Activated CD8-positive, alpha-beta memory T cell treated with anti-CD3 and anti-CD28 coated beads, Interleukin-2, amount 10 ng/mL, durations not matched to agents 7 days and 5 days (primary cell): ENCODE measurements at regions not wholly inside any gene's neighbourhood (a gene's known extent, or its start where the extent isn't known, plus 50 kb on each side); places are given as distances from the start of the nearest gene placed in this dataset.

Source experiments
- ATAC-seq: fragments of 150-1000 bp; cut with Tn5 transposase; one replicate; pipeline ENCODE4 v1.10.0; 2021; ENCODE audit warnings: moderate library complexity
- CTCF ChIA-PET: fragments of 350-600 bp; sonication (Branson Sonifier 250); formaldehyde crosslinking; loops from one replicate; lab custom pipeline; 2021; ENCODE audit warnings: antibody characterized with exemption; lab: Charles Lee
- DNase-seq: peaks from one replicate; pipeline ENCODE4 v3.0.0-alpha.2; 2020
- H3K27ac Mint-ChIP-seq: one replicate; pipeline ENCODE4 v1.8.0; 2021; ENCODE audit warnings: mild to moderate bottlenecking, mixed read lengths
- H3K27me3 Mint-ChIP-seq: one replicate; pipeline ENCODE4 v1.8.0; 2021; ENCODE audit warnings: mixed read lengths
- H3K36me3 Mint-ChIP-seq: one replicate; pipeline ENCODE4 v1.8.0; 2021; ENCODE audit warnings: mild to moderate bottlenecking, mixed read lengths
- H3K4me1 Mint-ChIP-seq: one replicate; pipeline ENCODE4 v1.8.0; 2021; ENCODE audit warnings: mixed read lengths
- H3K4me3 Mint-ChIP-seq: one replicate; pipeline ENCODE4 v1.8.0; 2021; ENCODE audit warnings: mild to moderate bottlenecking, moderate library complexity, mixed read lengths
- H3K9me3 Mint-ChIP-seq: one replicate; pipeline ENCODE4 v1.8.0; 2022; ENCODE audit warnings: low read depth, mixed read lengths

GRCh38 chr12:107571492-107571891, 114.1 kb upstream of the PWP1 start:
- ATAC-seq (no peak), DNase-seq (no peak)
- H3K27ac Mint-ChIP-seq = no peak overlapping the region
- no peaks in the 10 kb centered on the region for H3K9me3 Mint-ChIP-seq
- H3K36me3 Mint-ChIP-seq = no peaks in the 10 kb centered on the region
- H3K27me3 Mint-ChIP-seq = no peaks in the 10 kb centered on the region
- no peak overlapping the region for H3K4me3 Mint-ChIP-seq
- H3K4me1 Mint-ChIP-seq = no peaks in the 10 kb centered on the region
- CTCF ChIA-PET = interaction anchor here (0.5 kb wide), 1 partner anchor 66 kb away, joined by 3 read pairs; no protein-coding TSS in a partner anchor

GRCh38 chr12:107574691-107575090, 110.9 kb upstream of the PWP1 start:
- CTCF ChIA-PET = no interaction called here
- no peaks in the 10 kb centered on the region for H3K9me3 Mint-ChIP-seq

GRCh38 chr12:107580750-107581618, 104.6 kb upstream of the PWP1 start:
- CTCF ChIA-PET = no interaction called here
- H3K27ac Mint-ChIP-seq = no peak overlapping the region
- no peaks in the 10 kb centered on the region for H3K9me3 Mint-ChIP-seq
- H3K27me3 Mint-ChIP-seq = no peaks in the 10 kb centered on the region
- ATAC-seq (no peak), DNase-seq (no peak)
- H3K36me3 Mint-ChIP-seq = peaks cover 1% of the 10 kb centered on the region
- no peaks in the 10 kb centered on the region for H3K4me1 Mint-ChIP-seq
- H3K4me3 Mint-ChIP-seq = no peak overlapping the region

More at GRCh38 chr12:107574691-107575090, 110.9 kb upstream of the PWP1 start:
- H3K4me1 Mint-ChIP-seq = no peaks in the 10 kb centered on the region
- no peaks in the 10 kb centered on the region for H3K27me3 Mint-ChIP-seq
- no peaks in the 10 kb centered on the region for H3K36me3 Mint-ChIP-seq
- DNase-seq (no peak), ATAC-seq (no peak)
- no peak overlapping the region for H3K4me3 Mint-ChIP-seq
- no peak overlapping the region for H3K27ac Mint-ChIP-seq

- no peak overlapping the region for H3K4me3 Mint-ChIP-seq
- H3K27ac Mint-ChIP-seq = no peak overlapping the region
- H3K36me3 Mint-ChIP-seq = peaks cover 2% of the 10 kb centered on the region
- CTCF ChIA-PET = no interaction called here
- H3K9me3 Mint-ChIP-seq = no peaks in the 10 kb centered on the region
- ATAC-seq = no peak
- no peaks in the 10 kb centered on the region for H3K27me3 Mint-ChIP-seq
- no peak for DNase-seq
- no peaks in the 10 kb centered on the region for H3K4me1 Mint-ChIP-seq
Observed at GRCh38 chr12:107581619-107582015, 104.0 kb upstream of the PWP1 start.

GRCh38 chr12:107583551-107583950, 102.0 kb upstream of the PWP1 start:
- CTCF ChIA-PET = no interaction called here
- Mint-ChIP-seq H3K4me1 (no peaks in the 10 kb centered on the region), H3K36me3 (peaks cover 4% of the 10 kb centered on the region), H3K9me3 (peaks cover 1% of the 10 kb centered on the region), H3K27me3 (no peaks in the 10 kb centered on the region), H3K27ac (no peak overlapping the region), H3K4me3 (no peak overlapping the region)
- ATAC-seq (no peak), DNase-seq (no peak)

GRCh38 chr12:107584563-107584962, 101.0 kb upstream of the PWP1 start:
- DNase-seq (no peak), ATAC-seq (no peak)
- H3K27me3 Mint-ChIP-seq = no peaks in the 10 kb centered on the region
- CTCF ChIA-PET = no interaction called here
- no peak overlapping the region for H3K27ac Mint-ChIP-seq
- peaks cover 4% of the 10 kb centered on the region for H3K36me3 Mint-ChIP-seq
- no peaks in the 10 kb centered on the region for H3K4me1 Mint-ChIP-seq
- H3K9me3 Mint-ChIP-seq = peaks cover 1% of the 10 kb centered on the region
- H3K4me3 Mint-ChIP-seq = no peak overlapping the region

- H3K4me1 Mint-ChIP-seq = no peaks in the 10 kb centered on the region
- H3K9me3 Mint-ChIP-seq = peaks cover 1% of the 10 kb centered on the region
- DNase-seq (no peak), ATAC-seq (no peak)
- peaks cover 4% of the 10 kb centered on the region for H3K36me3 Mint-ChIP-seq
- no peak overlapping the region for H3K4me3 Mint-ChIP-seq
- H3K27me3 Mint-ChIP-seq = no peaks in the 10 kb centered on the region
- CTCF ChIA-PET = no interaction called here
- no peak overlapping the region for H3K27ac Mint-ChIP-seq
Observed at GRCh38 chr12:107586256-107586970, 99.2 kb upstream of the PWP1 start.

- DNase-seq (no peak), ATAC-seq (no peak)
- Mint-ChIP-seq H3K4me3 (no peak overlapping the region), H3K27ac (no peak overlapping the region), H3K9me3 (peaks cover 1% of the 10 kb centered on the region), H3K36me3 (peaks cover 4% of the 10 kb centered on the region), H3K4me1 (no peaks in the 10 kb centered on the region), H3K27me3 (no peaks in the 10 kb centered on the region)
- CTCF ChIA-PET = no interaction called here
Observed at GRCh38 chr12:107590413-107590812, 95.2 kb upstream of the PWP1 start.

- Mint-ChIP-seq H3K27ac (no peak overlapping the region), H3K4me1 (no peaks in the 10 kb centered on the region), H3K27me3 (no peaks in the 10 kb centered on the region), H3K4me3 (no peak overlapping the region), H3K36me3 (peaks cover 3% of the 10 kb centered on the region), H3K9me3 (peaks cover 1% of the 10 kb centered on the region)
- ATAC-seq (no peak), DNase-seq (no peak)
- CTCF ChIA-PET = no interaction called here
Observed at GRCh38 chr12:107590814-107591375, 94.7 kb upstream of the PWP1 start.

- no peaks in the 10 kb centered on the region for H3K36me3 Mint-ChIP-seq
- no peaks in the 10 kb centered on the region for H3K27me3 Mint-ChIP-seq
- CTCF ChIA-PET = no interaction called here
- H3K4me1 Mint-ChIP-seq = no peaks in the 10 kb centered on the region
- DNase-seq = no peak
- ATAC-seq = no peak
- no peak overlapping the region for H3K4me3 Mint-ChIP-seq
- no peaks in the 10 kb centered on the region for H3K9me3 Mint-ChIP-seq
- no peak overlapping the region for H3K27ac Mint-ChIP-seq
Observed at GRCh38 chr12:107593713-107594381, 91.8 kb upstream of the PWP1 start.

- CTCF ChIA-PET = no interaction called here
- no peaks in the 10 kb centered on the region for H3K4me1 Mint-ChIP-seq
- no peak for ATAC-seq
- no peaks in the 10 kb centered on the region for H3K36me3 Mint-ChIP-seq
- no peak overlapping the region for H3K27ac Mint-ChIP-seq
- no peaks in the 10 kb centered on the region for H3K9me3 Mint-ChIP-seq
- no peaks in the 10 kb centered on the region for H3K27me3 Mint-ChIP-seq
- no peak overlapping the region for H3K4me3 Mint-ChIP-seq
- no peak for DNase-seq
Observed at GRCh38 chr12:107594995-107595394, 90.6 kb upstream of the PWP1 start.

GRCh38 chr12:107597695-107598410, 87.7 kb upstream of the PWP1 start:
- H3K4me1 Mint-ChIP-seq = no peaks in the 10 kb centered on the region
- H3K4me3 Mint-ChIP-seq = no peak overlapping the region
- H3K9me3 Mint-ChIP-seq = no peaks in the 10 kb centered on the region
- H3K36me3 Mint-ChIP-seq = no peaks in the 10 kb centered on the region
- no peak for DNase-seq
- ATAC-seq = no peak
- no peaks in the 10 kb centered on the region for H3K27me3 Mint-ChIP-seq
- no peak overlapping the region for H3K27ac Mint-ChIP-seq
- CTCF ChIA-PET = interaction anchor here (0.8 to 3.2 kb wide), 5 partner anchors 10 to 466 kb away, joined by 3 to 15 read pairs (median 4); no protein-coding TSS in a partner anchor

- H3K27me3 Mint-ChIP-seq = no peaks in the 10 kb centered on the region
- no peaks in the 10 kb centered on the region for H3K9me3 Mint-ChIP-seq
- CTCF ChIA-PET = interaction anchor here (1.1 to 3.2 kb wide), 3 partner anchors 9 to 290 kb away, joined by 3 to 15 read pairs (median 4); no protein-coding TSS in a partner anchor
- H3K4me3 Mint-ChIP-seq = no peak overlapping the region
- H3K27ac Mint-ChIP-seq = no peak overlapping the region
- H3K36me3 Mint-ChIP-seq = no peaks in the 10 kb centered on the region
- ATAC-seq (no peak), DNase-seq (no peak)
- H3K4me1 Mint-ChIP-seq = no peaks in the 10 kb centered on the region
Observed at GRCh38 chr12:107598906-107599305, 86.7 kb upstream of the PWP1 start.
